HG02943 (cell line): ENCODE measurements at regions not wholly inside any gene's neighbourhood (a gene's known extent, or its start where the extent isn't known, plus 50 kb on each side); places are given as distances from the start of the nearest gene placed in this dataset.
"Not testable (repeated sequence)": the region's sequence is repeated elsewhere in the genome, so short reads cannot be mapped to it uniquely, and the experiment has no call there.

ENCODE experiments used
- ATAC-seq: cut with Tn5 transposase; IDR thresholded peaks from one replicate; pipeline ENCODE4 v1.9.1; 2021; ENCODE audit warnings: mild to moderate bottlenecking, low read depth, moderate library complexity; ENCODE audit not compliant: unreplicated experiment

GRCh38 chr1:165147799-165148198 is 208.7 kb downstream of the LMX1A start:
- no peak for ATAC-seq

DNA sequence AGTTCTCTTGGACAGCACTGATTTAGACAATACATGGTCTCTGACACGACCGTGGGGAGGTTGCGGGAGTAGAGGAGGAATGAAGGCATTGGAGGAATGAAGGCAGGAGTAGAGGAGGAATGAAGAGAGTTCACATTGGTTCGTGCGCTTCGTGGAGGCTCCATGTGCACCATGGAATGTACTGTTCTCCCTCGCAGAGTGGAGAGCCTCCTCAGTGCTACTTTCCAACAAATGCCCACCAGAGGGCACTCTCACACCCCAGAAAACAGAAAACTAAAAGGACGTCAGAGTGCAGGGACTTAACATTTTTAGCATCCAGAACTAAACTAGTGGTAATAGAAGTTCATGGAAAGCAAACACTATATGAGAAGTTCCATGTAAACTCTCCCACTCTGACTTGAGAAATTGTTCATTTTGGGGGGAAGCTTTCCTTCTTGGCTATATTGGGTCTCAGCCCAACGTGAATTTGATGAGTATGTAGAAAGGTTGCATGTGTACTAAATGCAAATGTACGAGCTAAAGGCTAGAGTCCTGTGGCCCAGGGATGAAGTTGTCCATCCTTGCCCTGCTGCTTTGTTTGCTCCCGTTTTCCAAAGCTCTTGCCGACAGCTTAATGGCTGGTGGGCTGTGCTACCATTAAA is 211.6 kb downstream of the LMX1A start:
- peak; percentile 71 for ATAC-seq

GRCh38 chr1:165143437-165144065 is 213.0 kb downstream of the LMX1A start:
- no peak for ATAC-seq

- no peak for ATAC-seq
Observed at GRCh38 chr1:165138960-165139359, 217.6 kb downstream of the LMX1A start.

GRCh38 chr1:165137551-165138316 is 218.8 kb downstream of the LMX1A start:
- no peak for ATAC-seq

DNA sequence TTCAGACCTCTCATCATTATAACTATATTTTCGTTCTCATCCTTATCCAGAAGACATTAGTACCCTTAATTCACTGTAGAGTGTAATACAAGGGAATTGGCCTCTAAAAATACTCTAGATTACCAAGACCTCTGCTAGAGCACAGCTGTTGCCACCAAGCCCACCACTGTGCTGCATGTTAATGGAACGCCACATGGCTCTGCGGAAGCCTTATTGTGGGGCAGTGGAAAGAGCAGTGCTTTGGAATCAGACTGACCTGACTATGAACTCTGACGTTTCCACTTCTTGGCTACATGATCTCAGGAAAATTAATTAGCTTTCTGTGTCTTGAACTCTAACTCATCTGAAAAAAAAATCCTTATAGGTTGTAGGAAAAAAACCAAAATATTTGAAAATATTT is 222.1 kb downstream of the LMX1A start:
- no peak for ATAC-seq

DNA sequence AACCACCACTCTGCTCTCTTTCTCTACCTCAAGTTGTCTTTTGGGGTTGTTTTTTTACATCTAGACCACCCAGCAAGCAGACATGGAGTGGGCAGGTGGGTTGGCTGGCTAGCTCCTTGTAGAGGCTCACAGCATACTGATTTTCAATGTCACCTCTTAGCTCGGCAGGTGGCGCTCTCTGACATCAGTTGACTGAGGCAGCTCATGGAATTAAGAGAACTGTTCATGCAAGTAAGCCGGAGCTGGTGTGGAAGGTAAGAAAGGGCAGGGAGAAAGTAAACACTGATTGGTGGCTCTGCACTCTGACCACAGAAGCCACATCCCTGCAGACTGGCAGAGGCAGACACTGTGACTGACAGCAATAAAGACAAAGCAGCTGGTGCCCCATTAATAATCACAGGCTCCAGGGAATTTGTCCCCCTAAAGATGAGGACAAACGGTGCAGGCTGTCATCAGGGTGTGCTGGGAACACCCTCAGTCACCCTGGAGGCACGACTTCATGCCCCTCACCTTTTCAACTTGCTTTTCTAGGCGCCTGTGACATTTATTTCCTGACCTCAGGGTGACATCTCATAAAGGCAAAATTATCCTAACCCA is 226.8 kb downstream of the LMX1A start:
- no peak for ATAC-seq

GRCh38 chr1:165124772-165125171 is 231.7 kb downstream of the LMX1A start:
- ATAC-seq, result no peak

GRCh38 chr1:165119086-165119485 is 237.4 kb downstream of the LMX1A start:
- ATAC-seq, result no peak

GRCh38 chr1:165117482-165117881 is 239.0 kb downstream of the LMX1A start:
- no peak for ATAC-seq

DNA sequence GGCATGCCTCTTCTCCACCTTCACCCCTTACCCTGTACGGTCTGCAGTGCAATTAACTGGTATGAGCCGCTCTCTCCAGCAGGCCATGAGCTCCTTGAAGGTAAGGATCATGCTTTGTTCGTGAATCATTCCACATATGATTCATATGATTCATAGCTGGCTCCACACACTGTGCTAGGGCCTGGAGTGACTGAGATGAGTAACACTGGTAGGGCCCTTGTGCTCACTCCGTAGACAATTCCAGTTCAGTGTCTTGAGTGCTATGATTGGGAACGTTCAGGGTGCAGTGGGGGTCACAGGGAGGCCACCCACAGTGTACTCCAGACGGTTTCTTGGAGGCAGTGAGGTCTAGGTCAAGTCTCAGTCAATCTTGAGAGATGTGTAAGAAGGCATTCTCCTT is 239.8 kb downstream of the LMX1A start:
- no peak for ATAC-seq

DNA sequence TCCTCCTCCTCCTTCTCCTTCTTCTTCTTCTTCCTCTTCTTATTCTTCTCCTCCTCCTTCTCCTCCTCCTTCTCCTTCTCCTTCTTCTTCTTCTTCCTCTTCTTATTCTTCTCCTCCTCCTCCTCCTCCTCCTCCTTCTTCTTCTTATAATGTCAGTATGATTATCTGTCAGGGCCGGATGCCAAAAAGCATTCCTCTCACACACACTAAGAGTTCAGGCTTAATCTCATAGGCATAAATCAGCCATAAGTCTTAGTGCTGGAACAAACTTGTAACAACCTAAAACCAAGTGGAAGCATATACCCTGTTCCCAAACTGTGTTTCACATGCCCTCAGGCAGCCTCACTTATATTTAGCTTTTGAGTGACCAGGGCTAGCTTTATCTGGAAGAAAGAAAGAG is 240.3 kb downstream of the LMX1A start:
- no peak for ATAC-seq

GRCh38 chr1:165114889-165115285 is 241.6 kb downstream of the LMX1A start:
- no peak for ATAC-seq

DNA sequence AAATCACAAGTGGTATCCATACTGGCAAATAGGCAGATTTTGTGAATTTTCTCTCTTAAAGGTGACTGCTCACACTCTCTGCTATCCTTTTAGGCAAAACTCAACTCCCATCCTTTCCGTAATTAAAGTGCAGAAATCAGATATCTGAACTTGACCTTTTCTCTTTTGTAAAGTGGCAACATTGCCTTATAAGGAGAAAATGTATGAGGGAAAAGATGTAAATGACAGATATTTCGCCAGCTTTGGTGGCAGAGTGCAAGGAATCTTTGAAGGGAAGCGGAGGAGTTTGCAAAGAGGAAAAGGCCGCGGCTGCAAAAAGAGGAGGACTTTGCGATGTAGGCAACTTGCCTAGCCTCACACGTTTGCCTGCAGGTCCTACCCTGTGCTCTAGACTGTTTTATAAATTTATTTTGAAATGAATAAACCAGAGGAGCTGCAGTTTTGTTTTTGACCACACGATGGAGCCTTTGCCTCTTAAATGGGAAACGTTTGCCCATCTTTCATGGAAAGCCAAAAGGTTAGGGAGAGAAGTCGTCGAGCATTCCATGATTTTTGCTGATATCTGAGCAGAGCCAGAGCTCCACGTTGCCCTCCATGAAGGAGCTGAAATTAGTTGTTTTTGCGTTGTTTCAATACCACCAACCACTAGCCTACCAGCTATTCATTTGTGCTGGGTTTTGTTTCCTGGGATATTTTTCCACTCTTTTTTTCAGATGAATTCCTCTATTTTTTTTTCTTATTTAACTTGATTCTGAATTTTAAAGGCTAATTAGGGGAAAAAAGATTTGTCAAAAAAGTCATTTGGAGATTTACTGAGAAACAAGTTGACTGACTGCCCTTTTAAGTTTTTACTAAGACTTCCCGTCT is 242.3 kb downstream of the LMX1A start:
- no peak for ATAC-seq

DNA sequence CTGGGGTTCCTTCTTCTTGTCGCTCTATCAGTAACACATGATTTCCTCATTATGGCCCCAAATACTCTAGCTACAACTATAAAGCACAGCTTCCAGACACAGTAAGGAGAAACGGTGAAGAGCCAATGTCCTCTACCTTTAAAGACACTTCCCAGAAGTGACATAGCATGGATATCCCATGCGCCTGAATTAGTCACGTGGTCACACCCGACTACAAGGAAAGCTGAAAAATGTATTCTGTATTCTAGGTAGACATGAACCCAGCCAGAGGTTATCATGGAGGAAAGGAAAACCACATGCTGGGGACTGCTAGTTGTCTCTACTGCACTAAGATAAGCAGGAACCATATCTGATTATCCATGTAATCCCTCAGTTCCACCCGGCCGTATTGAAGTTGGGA is 244.3 kb downstream of the LMX1A start:
- no peak for ATAC-seq

- ATAC-seq, result no peak
Observed at GRCh38 chr1:165109013-165109412, 247.5 kb downstream of the LMX1A start.

GRCh38 chr1:165092542-165093162 is 263.9 kb downstream of the LMX1A start:
- ATAC-seq, result not testable (repeated sequence)

DNA sequence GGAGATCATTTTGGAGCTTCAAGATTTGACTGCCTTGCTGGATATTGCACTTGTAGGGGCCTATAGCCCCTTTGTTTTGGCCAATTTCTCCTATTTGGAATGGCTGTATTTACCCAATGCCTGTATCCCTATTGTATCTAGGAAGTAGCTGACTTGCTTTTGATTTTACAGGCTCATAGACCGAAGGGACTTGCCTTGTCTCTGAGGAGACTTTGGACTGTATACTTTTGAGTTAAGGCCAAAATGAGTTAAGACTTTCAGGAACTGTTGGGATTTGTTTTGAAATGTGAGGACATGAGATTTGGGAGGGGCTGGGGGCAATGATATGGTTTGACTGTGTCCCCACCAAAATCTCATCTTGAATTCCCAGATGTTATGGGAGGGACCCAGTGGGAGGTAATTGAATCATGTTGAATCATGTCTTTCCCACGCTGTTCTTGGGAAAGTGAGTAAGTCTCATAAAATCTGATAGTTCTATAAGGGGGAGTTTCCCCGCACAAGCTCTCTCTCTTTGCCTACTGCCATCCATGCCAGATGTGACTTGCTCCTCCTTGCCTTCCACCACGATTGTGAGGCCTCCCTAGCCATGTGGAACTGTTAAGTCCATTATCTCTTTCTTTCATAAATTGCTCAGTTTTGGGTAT is 276.1 kb downstream of the LMX1A start:
- ATAC-seq, result no peak

GRCh38 chr1:165078391-165078790 is 278.1 kb downstream of the LMX1A start:
- ATAC-seq, result no peak
